Upper lobe of left lung (tissue), 6 donors: ENCODE measurements at regions not wholly inside any gene's neighbourhood (a gene's known extent, or its start where the extent isn't known, plus 50 kb on each side); places are given as distances from the start of the nearest gene placed in this dataset.

Experiments
- ATAC-seq, 2 donors: fragments of 200-7000 bp; cut with Tn5 transposase; one replicate each; pipeline ENCODE4 v1.9.1; 2022; ENCODE audit warnings: mild to moderate bottlenecking in 2 of 2, moderate library complexity in 2 of 2; ENCODE audit not compliant: low FRiP score in 2 of 2
- DNase-seq, 2 donors: peaks; one replicate each; pipeline ENCODE4 v3.0.0-alpha.2; 2019 to 2020
- H3K27ac ChIP-seq, 4 donors: fragments of 200-600 bp; sonication (generic); one replicate each; pipeline ENCODE4 v1.5.1; 2016 to 2019
- H3K27me3 ChIP-seq, 4 donors: fragments of 200-600 bp; sonication (generic); one replicate each; pipeline ENCODE4 v1.5.1; 2017 to 2019
- H3K36me3 ChIP-seq, 4 donors: fragments of 200-600 bp; sonication (generic); one replicate each; pipeline ENCODE4 v1.5.1; 2016 to 2019
- H3K4me1 ChIP-seq, 4 donors: fragments of 200-600 bp; sonication (generic); one replicate each; pipeline ENCODE4 v1.5.1; 2018 to 2019
- H3K4me3 ChIP-seq, 4 donors: fragments of 200-600 bp; sonication (generic); one replicate each; pipeline ENCODE4 v1.5.1; 2017 to 2019; ENCODE audit warnings: mild to moderate bottlenecking in 2 of 4, moderate library complexity in 1 of 4
- H3K9me3 ChIP-seq, 4 donors: fragments of 200-600 bp; sonication (generic); one replicate each; pipeline ENCODE4 v1.5.1; 2018 to 2019
- CTCF ChIP-seq, 6 experiments: fragments of 450-650 bp in 4 of 6; fragments of 200-600 bp in 2 of 6; sonication (generic) in 2 of 6; IDR thresholded peaks; one replicate each; pipeline ENCODE4 v1.5.1; 2016 to 2019; ENCODE audit warnings: antibody characterized with exemption in 6 of 6
- EP300 ChIP-seq, 4 donors: sonication (generic); formaldehyde crosslinking; IDR thresholded peaks; one replicate each; pipeline ENCODE4 v1.5.1; 2017; ENCODE audit warnings: antibody characterized with exemption in 4 of 4, control low read depth in 2 of 4
- POLR2A ChIP-seq, 4 donors: fragments of 450-650 bp; IDR thresholded peaks; one replicate each; pipeline ENCODE4 v1.5.1; 2016 to 2017; ENCODE audit warnings: antibody characterized with exemption in 4 of 4, mild to moderate bottlenecking in 2 of 4
- POLR2AphosphoS5 ChIP-seq, 2 donors: sonication (generic); formaldehyde crosslinking; IDR thresholded peaks; one replicate each; pipeline ENCODE4 v1.5.1; 2017; ENCODE audit warnings: antibody characterized with exemption in 2 of 2
- WGBS, 2 donors: methylation state at CpG; one replicate each; pipeline ENCODE4 v1.1.5; 2017 to 2018; 5-methylcytosine and 5-hydroxymethylcytosine counted together
- donor health status: DM: no; HTN: no; CAD: no; lungs with moderate emphysema.
- donor health status: DM: no; HTN: yes; CAD: no; lungs with severe emphysema.

GRCh38 chr4:113832803-113833202 is 71.3 kb upstream of the CAMK2D start:
- no peaks in the 10 kb centered on the region for H3K9me3 ChIP-seq
- 45 to 50% methylated on average over 4 of the region's 4 CpGs for whole genome bisulfite sequencing, 2 donors
- ATAC-seq: no peak
- no peak overlapping the region for H3K27ac ChIP-seq
- H3K4me1 ChIP-seq: peaks cover 0 to 4% (median under 1%) of the 10 kb centered on the region in 4 donors
- H3K36me3 ChIP-seq: no peaks in the 10 kb centered on the region
- TF ChIP-seq CTCF (IDR thresholded peaks at IDR 0.05) (no peak), EP300 (IDR thresholded peaks at IDR 0.05) (no peak), POLR2AphosphoS5 (IDR thresholded peaks at IDR 0.05) (no peak), POLR2A (IDR thresholded peaks at IDR 0.05) (no peak)
- H3K4me3 ChIP-seq: no peak overlapping the region
- no peak for DNase-seq
- H3K27me3 ChIP-seq: no peaks in the 10 kb centered on the region

DNA sequence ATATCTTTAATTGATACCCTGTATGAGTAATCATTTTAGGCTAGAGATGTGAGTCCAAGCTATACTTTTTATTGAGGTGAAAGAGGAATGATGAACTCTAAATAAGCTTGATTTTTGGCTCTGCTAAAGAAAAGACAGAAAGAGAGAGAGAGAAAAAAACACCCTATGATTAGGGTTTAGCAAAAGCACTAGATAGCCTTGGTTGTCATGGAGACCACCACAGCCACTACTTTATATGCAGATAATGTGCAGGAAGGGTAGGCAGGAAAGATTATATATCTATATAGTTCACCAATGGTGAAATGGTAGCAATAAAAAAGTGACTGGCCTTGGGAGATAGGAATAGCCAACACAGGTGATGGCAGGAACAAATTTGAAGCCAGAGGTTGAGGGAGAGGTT is 69.9 kb upstream of the CAMK2D start:
- Histone ChIP-seq H3K9me3 (no peaks in the 10 kb centered on the region), H3K4me1 (no peaks in the 10 kb centered on the region), H3K27ac (no peak overlapping the region), H3K27me3 (no peaks in the 10 kb centered on the region), H3K4me3 (no peak overlapping the region), H3K36me3 (no peaks in the 10 kb centered on the region)
- no peak for DNase-seq
- no peak for TF ChIP-seq CTCF (IDR thresholded peaks at IDR 0.05)
- no peak for TF ChIP-seq EP300 (IDR thresholded peaks at IDR 0.05)
- TF ChIP-seq POLR2A (IDR thresholded peaks at IDR 0.05): no peak
- TF ChIP-seq POLR2AphosphoS5 (IDR thresholded peaks at IDR 0.05): no peak
- no peak for ATAC-seq

DNA sequence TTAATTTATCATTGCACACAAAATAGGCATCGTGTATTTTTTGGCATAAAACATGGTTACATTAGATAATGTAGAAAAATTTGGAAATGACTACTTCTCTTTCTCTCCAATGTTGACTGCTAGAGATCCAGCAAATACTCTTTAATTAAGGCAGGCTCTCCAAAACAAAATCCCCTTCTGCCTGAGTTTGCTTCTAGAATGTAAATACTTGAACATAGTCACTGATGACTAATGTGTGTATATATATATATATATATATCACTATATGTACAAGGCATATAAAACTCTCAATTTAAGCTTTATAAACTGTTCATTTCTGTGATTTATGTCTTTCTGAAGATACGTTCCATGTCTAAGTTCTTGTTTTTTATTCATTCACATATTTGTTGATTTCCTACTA is 67.2 kb upstream of the CAMK2D start:
- no peak overlapping the region for H3K27ac ChIP-seq

GRCh38 chr4:113827285-113827684 is 65.7 kb upstream of the CAMK2D start:
- ATAC-seq (no peak), DNase-seq (no peak)
- H3K9me3 ChIP-seq: no peaks in the 10 kb centered on the region
- TF ChIP-seq EP300 (IDR thresholded peaks at IDR 0.05) (no peak), POLR2AphosphoS5 (IDR thresholded peaks at IDR 0.05) (no peak), POLR2A (IDR thresholded peaks at IDR 0.05) (no peak), CTCF (IDR thresholded peaks at IDR 0.05) (no peak)
- peaks cover 0 to 3% (median 0%) of the 10 kb centered on the region in 4 donors for H3K4me1 ChIP-seq
- H3K27ac ChIP-seq: no peak overlapping the region
- no peaks in the 10 kb centered on the region for H3K36me3 ChIP-seq
- no peak overlapping the region for H3K4me3 ChIP-seq
- H3K27me3 ChIP-seq: no peaks in the 10 kb centered on the region
- WGBS, 2 donors: 87 to 95% methylated on average over 2 of the region's 2 CpGs

More for the DNA sequence above, 67.2 kb upstream of the CAMK2D start:
- no peak for ATAC-seq
- Histone ChIP-seq H3K4me1 (peaks cover 0 to 3% (median 0%) of the 10 kb centered on the region in 4 donors), H3K9me3 (no peaks in the 10 kb centered on the region), H3K27me3 (no peaks in the 10 kb centered on the region), H3K4me3 (no peak overlapping the region), H3K36me3 (no peaks in the 10 kb centered on the region)
- no peak for TF ChIP-seq EP300 (IDR thresholded peaks at IDR 0.05)
- WGBS, 2 donors: 77 to 80% methylated on average over 2 of the region's 2 CpGs
- DNase-seq: no peak

GRCh38 chr4:113826421-113826820 is 64.9 kb upstream of the CAMK2D start:
- H3K4me1 ChIP-seq: peaks cover 0 to 3% (median 0%) of the 10 kb centered on the region in 4 donors
- no peak for TF ChIP-seq EP300 (IDR thresholded peaks at IDR 0.05)
- TF ChIP-seq CTCF (IDR thresholded peaks at IDR 0.05): no peak
- TF ChIP-seq POLR2A (IDR thresholded peaks at IDR 0.05): no peak
- no peak for TF ChIP-seq POLR2AphosphoS5 (IDR thresholded peaks at IDR 0.05)
- WGBS, 2 donors: 79% methylated on average over 2 of the region's 2 CpGs
- no peak for ATAC-seq
- H3K9me3 ChIP-seq: no peaks in the 10 kb centered on the region
- no peaks in the 10 kb centered on the region for H3K27me3 ChIP-seq
- no peak overlapping the region for H3K27ac ChIP-seq
- no peaks in the 10 kb centered on the region for H3K36me3 ChIP-seq
- no peak overlapping the region for H3K4me3 ChIP-seq
- no peak for DNase-seq
